Prostate gland (tissue), 2 donors: ENCODE measurements at regions not wholly inside any gene's neighbourhood (a gene's known extent, or its start where the extent isn't known, plus 50 kb on each side); places are given as distances from the start of the nearest gene placed in this dataset.

Source experiments
- POLR2A ChIP-seq: fragments of 450-650 bp; IDR thresholded peaks from one replicate; pipeline ENCODE4 v1.6.1; 2016; ENCODE audit warnings: antibody characterized with exemption, mild to moderate bottlenecking
- POLR2AphosphoS5 ChIP-seq: sonication (generic); formaldehyde crosslinking; IDR thresholded peaks from one replicate; pipeline ENCODE4 v1.6.1; 2017; ENCODE audit warnings: antibody characterized with exemption
- TF ChIP-seq, protein P1 (sequence below), 4 experiments: fragments of 200-600 bp in 2 of 4; fragments of 450-650 bp in 2 of 4; sonication (generic) in 2 of 4; IDR thresholded peaks; 1 replicate in 3 of 4; 2 replicates in 1 of 4; pipeline ENCODE4 v1.5.1; 2016 to 2019; ENCODE audit warnings: antibody characterized with exemption in 4 of 4, mild to moderate bottlenecking in 2 of 4, moderate library complexity in 2 of 4

DNA sequence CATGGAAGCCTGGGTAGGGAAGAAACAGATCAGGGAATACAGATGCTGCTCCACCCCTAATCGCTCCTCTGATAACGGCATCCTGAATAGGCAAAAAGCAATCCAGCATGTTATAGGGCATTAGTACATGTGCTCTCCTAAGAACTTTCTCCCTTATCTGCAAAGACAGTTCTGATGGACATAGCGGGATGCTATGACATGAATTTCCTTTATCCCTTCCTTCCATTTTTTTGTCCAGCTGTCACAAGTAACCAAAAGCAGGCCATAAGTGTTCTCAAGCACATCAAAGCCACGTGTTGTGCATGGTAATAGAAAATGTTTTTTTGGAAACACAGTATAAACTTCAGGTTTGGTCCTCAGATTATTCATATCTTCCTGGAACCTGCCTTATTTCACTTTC is 141.4 kb upstream of the MON1B start:
- TF ChIP-seq, protein P1, sequence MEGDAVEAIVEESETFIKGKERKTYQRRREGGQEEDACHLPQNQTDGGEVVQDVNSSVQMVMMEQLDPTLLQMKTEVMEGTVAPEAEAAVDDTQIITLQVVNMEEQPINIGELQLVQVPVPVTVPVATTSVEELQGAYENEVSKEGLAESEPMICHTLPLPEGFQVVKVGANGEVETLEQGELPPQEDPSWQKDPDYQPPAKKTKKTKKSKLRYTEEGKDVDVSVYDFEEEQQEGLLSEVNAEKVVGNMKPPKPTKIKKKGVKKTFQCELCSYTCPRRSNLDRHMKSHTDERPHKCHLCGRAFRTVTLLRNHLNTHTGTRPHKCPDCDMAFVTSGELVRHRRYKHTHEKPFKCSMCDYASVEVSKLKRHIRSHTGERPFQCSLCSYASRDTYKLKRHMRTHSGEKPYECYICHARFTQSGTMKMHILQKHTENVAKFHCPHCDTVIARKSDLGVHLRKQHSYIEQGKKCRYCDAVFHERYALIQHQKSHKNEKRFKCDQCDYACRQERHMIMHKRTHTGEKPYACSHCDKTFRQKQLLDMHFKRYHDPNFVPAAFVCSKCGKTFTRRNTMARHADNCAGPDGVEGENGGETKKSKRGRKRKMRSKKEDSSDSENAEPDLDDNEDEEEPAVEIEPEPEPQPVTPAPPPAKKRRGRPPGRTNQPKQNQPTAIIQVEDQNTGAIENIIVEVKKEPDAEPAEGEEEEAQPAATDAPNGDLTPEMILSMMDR (IDR thresholded peaks at IDR 0.05) = no peak
- TF ChIP-seq POLR2A = no peak
- no peak for TF ChIP-seq POLR2AphosphoS5
